ENCODE measurements at regions not wholly inside any gene's neighbourhood (a gene's known extent, or its start where the extent isn't known, plus 50 kb on each side); places are given as distances from the start of the nearest gene placed in this dataset.

DNA sequence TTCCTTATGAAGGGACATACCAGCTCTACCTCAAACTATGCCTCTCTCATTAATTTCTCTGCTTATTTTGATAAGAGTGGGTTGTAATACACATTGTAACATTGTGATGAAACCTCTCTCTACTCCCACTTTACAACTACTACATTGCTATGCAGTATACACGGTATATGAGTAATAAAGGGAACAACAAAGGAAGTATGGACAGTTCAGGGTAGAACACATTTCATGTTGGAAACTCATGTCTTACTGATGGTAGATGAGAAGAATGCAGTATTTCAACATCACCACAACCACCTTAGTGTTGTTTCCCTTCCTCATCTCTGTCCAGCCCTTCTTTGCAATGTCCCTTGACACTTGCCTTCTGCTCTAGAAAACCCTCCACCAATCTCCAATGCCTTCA, 515.9 kb upstream of the CELF4 start:
- no CpG with 5 or more reads among the region's 1 CpG for WGBS
- Histone ChIP-seq H3K4me1 (ENCODE audit: insufficient read depth, low read length) (no peaks in the 10 kb centered on the region), H3K36me3 (ENCODE audit: insufficient read depth, low read length) (no peaks in the 10 kb centered on the region), H3K27me3 (ENCODE audit: insufficient read depth, low read length) (no peaks in the 10 kb centered on the region), H3K9me3 (ENCODE audit: insufficient read depth, low read depth, low read length) (no peaks in the 10 kb centered on the region), H3K4me3 (ENCODE audit: low read length) (no peak overlapping the region), H3K9ac (ENCODE audit: low read depth, low read length) (no peak overlapping the region), H3K27ac (ENCODE audit: low read depth, low read length) (no peak overlapping the region)

DNA sequence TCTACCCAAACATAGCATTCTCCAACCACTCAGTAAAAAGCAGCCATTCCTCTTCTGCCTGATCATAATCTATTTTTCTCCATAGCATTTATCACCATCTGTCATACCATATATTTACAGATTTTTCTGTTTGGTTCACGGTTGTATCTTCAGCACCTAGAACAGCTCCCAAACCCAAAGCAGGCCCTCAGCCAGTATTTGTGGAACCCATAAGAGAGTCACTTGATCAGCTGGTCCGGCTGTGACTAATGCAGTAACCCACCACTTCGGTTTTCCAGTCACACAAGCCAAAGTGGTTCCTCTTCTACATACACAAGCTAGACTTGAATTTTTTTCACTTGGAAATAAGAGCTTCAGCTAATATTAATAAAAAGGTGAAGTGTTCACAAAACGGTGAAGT, 511.6 kb upstream of the CELF4 start:
- H3K9ac ChIP-seq (ENCODE audit: low read depth, low read length): no peak overlapping the region
- WGBS: 66% methylated on average over 4 of the region's 4 CpGs
- H3K4me1 ChIP-seq (ENCODE audit: insufficient read depth, low read length): no peaks in the 10 kb centered on the region
- no peaks in the 10 kb centered on the region for H3K9me3 ChIP-seq (ENCODE audit: insufficient read depth, low read depth, low read length)
- no peaks in the 10 kb centered on the region for H3K36me3 ChIP-seq (ENCODE audit: insufficient read depth, low read length)
- no peak overlapping the region for H3K27ac ChIP-seq (ENCODE audit: low read depth, low read length)
- no peaks in the 10 kb centered on the region for H3K27me3 ChIP-seq (ENCODE audit: insufficient read depth, low read length)
- no peak overlapping the region for H3K4me3 ChIP-seq (ENCODE audit: low read length)

DNA sequence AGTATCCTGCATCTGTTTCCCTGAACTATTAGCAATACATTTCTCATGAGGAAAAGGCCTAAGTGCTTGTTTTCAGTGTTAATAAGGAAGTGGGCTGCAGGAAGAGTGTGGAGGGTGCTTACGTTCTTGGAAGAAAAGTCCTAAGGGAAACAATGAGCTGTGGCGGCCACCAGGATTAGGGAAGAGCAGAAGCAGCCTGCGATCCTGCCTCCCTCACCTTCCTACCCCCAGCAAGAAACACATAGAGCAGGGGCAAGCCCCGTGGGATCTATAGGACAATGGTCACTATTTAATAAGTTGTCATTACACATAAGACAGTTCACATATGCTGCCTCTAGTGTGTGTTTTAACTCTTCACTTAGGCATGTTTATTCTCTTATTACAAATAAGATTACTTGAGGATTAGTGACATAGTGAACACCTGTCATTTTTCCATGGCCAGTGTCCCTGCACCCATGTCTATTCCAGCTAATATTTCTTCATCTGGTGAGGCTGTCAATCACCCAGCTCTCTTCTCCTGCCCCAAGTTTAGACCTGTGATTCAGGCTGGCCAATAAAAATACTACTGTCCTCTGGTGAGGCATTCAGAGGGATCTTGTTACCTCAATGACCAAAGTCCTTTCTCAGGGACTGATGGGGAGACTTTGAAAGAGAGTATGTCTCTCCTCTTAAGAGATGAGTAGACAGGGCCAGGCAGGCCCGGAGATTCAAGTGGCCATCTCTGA, 510.9 kb upstream of the CELF4 start:
- Histone ChIP-seq H3K27me3 (ENCODE audit: insufficient read depth, low read length) (no peaks in the 10 kb centered on the region), H3K9ac (ENCODE audit: low read depth, low read length) (no peak overlapping the region), H3K9me3 (ENCODE audit: insufficient read depth, low read depth, low read length) (no peaks in the 10 kb centered on the region), H3K27ac (ENCODE audit: low read depth, low read length) (no peak overlapping the region), H3K4me3 (ENCODE audit: low read length) (no peak overlapping the region), H3K4me1 (ENCODE audit: insufficient read depth, low read length) (no peaks in the 10 kb centered on the region), H3K36me3 (ENCODE audit: insufficient read depth, low read length) (no peaks in the 10 kb centered on the region)
- WGBS: 93% methylated on average over 4 of the region's 5 CpGs

DNA sequence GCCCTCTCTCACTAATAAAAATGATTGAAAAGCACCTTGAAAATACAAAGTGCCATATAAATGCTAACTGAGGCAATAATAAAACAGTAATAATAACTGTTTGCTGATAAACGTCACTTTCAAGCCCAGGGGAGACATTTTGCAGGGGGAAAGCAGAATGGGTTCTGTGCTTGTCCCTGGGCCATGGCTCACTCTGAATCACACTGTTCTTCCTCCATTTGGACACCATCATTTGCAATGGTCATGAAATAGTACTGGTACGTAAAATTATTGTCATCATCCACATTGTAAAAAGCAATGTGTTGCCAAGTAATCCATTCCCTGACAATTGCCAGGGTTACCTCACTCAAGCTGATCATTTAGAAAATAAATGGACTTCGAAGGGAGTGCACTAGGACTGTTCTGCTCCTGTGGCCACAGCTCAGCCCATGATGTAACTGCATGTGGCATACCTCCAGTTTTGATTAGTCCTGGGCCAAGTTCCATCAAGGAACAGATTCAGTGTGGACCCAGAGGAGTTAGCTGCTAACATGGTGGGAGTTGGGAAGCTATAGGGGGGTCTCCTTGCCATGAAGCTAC, 508.8 kb upstream of the CELF4 start:
- 92% methylated on average over 3 of the region's 3 CpGs for WGBS
- no peaks in the 10 kb centered on the region for H3K27me3 ChIP-seq (ENCODE audit: insufficient read depth, low read length)
- H3K4me1 ChIP-seq (ENCODE audit: insufficient read depth, low read length): no peaks in the 10 kb centered on the region
- H3K4me3 ChIP-seq (ENCODE audit: low read length): no peak overlapping the region
- H3K27ac ChIP-seq (ENCODE audit: low read depth, low read length): no peak overlapping the region
- H3K9me3 ChIP-seq (ENCODE audit: insufficient read depth, low read depth, low read length): no peaks in the 10 kb centered on the region
- no peak overlapping the region for H3K9ac ChIP-seq (ENCODE audit: low read depth, low read length)
- H3K36me3 ChIP-seq (ENCODE audit: insufficient read depth, low read length): no peaks in the 10 kb centered on the region

DNA sequence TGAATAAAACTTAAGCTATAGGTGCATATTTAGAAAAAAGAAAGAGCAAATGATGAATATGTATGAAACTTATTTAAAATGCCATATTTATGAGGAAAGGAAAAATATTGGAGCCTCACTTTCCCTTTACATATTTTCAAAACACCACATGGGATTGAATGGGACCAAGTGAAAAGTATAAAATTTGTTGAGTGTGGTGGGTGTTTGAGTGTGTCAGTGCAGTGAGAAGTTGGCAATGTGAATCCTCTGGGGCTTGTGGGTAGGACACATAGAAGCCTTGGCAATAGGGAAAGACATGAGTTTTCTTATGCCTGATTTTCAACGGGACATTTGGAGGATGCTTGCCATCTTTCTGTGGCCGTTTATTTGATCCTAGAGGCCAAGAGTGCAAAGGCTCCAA, 502.2 kb upstream of the CELF4 start:
- 90% methylated on average over 2 of the region's 2 CpGs for WGBS
- Histone ChIP-seq H3K27me3 (ENCODE audit: insufficient read depth, low read length) (no peaks in the 10 kb centered on the region), H3K36me3 (ENCODE audit: insufficient read depth, low read length) (no peaks in the 10 kb centered on the region), H3K27ac (ENCODE audit: low read depth, low read length) (no peak overlapping the region), H3K4me3 (ENCODE audit: low read length) (no peak overlapping the region), H3K4me1 (ENCODE audit: insufficient read depth, low read length) (no peaks in the 10 kb centered on the region), H3K9ac (ENCODE audit: low read depth, low read length) (no peak overlapping the region), H3K9me3 (ENCODE audit: insufficient read depth, low read depth, low read length) (no peaks in the 10 kb centered on the region)

DNA sequence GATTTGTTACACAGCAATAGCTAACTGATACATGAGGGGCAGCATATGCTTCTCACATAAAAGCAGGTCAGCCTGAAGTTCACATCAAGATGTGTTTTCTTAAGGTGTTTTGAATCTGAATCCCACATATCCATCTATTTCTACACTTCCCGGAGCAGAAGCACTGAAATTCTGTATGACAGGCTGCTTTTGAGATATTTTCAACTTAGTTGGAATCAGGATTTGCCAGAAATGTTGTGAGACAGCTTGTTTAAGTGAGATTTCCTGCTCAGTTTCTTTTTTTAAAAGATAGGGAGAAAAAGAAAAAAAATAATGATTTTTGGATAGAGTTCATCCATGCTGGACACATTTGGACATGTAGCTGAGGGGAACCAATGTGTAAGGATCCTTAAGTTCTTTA, 501.5 kb upstream of the CELF4 start:
- Histone ChIP-seq H3K4me3 (ENCODE audit: low read length) (no peak overlapping the region), H3K9me3 (ENCODE audit: insufficient read depth, low read depth, low read length) (no peaks in the 10 kb centered on the region), H3K27ac (ENCODE audit: low read depth, low read length) (no peak overlapping the region), H3K9ac (ENCODE audit: low read depth, low read length) (no peak overlapping the region), H3K36me3 (ENCODE audit: insufficient read depth, low read length) (no peaks in the 10 kb centered on the region), H3K27me3 (ENCODE audit: insufficient read depth, low read length) (no peaks in the 10 kb centered on the region), H3K4me1 (ENCODE audit: insufficient read depth, low read length) (no peaks in the 10 kb centered on the region)
- 81% methylated on average over 1 of the region's 1 CpG for WGBS

DNA sequence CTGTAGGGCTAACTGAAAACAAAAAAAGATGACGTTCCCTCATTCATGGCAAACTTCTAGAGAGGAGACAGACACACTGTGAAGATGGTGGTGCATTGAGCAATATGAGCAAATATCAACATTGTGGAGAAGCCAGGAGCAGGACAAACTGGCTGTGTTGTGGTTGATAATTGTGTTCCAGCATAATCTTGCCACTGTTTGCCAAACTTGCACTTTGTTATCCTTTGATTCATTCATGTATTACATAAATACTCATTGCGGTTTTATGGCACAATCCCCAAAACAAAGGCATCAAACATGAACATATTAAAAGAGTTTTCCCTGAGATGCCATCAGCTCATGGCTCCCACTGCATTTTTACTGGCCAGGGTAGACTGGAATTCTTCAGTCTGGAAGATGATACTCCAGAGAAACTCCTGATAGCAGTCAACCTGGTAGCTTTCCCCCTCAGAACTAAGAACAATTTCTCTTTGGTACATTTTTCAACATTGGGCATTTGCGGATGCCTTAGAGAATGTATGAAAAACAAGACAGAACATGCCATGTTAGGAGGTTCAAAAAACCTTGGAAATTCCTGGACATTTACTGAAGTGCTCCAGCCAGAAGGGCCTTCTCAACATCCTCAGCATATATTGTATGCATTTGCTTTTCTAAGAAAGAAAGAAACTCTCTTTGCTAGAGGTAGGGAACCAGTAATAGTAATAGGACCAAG, 487.4 kb upstream of the CELF4 start:
- H3K4me1 ChIP-seq (ENCODE audit: insufficient read depth, low read length): peaks cover 9% of the 10 kb centered on the region; the same call in 1 of the 2 replicates
- H3K27me3 ChIP-seq (ENCODE audit: insufficient read depth, low read length): no peaks in the 10 kb centered on the region
- H3K9me3 ChIP-seq (ENCODE audit: insufficient read depth, low read depth, low read length): no peaks in the 10 kb centered on the region
- no peaks in the 10 kb centered on the region for H3K36me3 ChIP-seq (ENCODE audit: insufficient read depth, low read length)
- no peak overlapping the region for H3K27ac ChIP-seq (ENCODE audit: low read depth, low read length)
- H3K4me3 ChIP-seq (ENCODE audit: low read length): no peak overlapping the region
- WGBS: 95% methylated on average over 3 of the region's 3 CpGs
- H3K9ac ChIP-seq (ENCODE audit: low read depth, low read length): no peak overlapping the region

DNA sequence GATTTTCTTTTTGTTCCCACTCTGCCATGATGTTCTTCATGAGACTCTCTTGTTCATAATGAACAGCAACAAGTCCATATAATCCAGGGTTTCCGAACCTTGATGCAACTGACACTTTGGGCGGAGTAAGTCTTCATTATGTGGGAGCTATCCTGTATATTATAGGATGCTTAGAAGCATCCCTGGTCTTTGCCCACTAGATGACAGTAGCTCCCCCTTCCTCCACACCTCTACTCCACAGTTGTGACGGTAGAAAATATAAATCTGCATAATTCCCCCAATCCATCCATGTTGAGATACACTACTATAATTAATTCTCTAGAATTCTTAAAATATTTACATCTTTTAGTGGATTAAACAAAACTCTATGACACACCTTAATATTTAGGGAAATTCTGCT, 482.2 kb upstream of the CELF4 start:
- Histone ChIP-seq H3K27me3 (ENCODE audit: insufficient read depth, low read length) (no peaks in the 10 kb centered on the region), H3K9me3 (ENCODE audit: insufficient read depth, low read depth, low read length) (no peaks in the 10 kb centered on the region), H3K27ac (ENCODE audit: low read depth, low read length) (no peak overlapping the region), H3K4me3 (ENCODE audit: low read length) (no peak overlapping the region), H3K4me1 (ENCODE audit: insufficient read depth, low read length) (no peaks in the 10 kb centered on the region), H3K36me3 (ENCODE audit: insufficient read depth, low read length) (no peaks in the 10 kb centered on the region), H3K9ac (ENCODE audit: low read depth, low read length) (no peak overlapping the region)
- WGBS: 70% methylated on average over 3 of the region's 3 CpGs

DNA sequence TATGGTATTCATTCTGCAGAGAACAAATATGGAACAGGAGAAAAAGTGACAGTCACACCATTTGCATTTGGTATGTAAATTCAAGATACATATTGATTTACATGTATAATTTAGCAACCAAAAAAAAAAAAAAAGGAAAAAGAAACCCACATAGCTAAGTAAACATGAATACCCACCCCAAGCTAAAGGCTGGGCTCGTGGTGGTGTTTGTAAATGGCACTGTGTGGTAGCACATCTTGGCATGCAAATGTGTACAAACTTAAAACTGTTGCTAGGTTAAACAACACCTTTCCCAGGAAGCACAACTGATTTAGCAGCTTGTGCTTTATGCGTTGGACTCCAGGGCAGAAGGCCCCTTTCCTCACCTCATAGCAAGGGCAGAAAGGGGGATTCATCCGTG, 481.1 kb upstream of the CELF4 start:
- 98% methylated on average over 3 of the region's 3 CpGs for WGBS

DNA sequence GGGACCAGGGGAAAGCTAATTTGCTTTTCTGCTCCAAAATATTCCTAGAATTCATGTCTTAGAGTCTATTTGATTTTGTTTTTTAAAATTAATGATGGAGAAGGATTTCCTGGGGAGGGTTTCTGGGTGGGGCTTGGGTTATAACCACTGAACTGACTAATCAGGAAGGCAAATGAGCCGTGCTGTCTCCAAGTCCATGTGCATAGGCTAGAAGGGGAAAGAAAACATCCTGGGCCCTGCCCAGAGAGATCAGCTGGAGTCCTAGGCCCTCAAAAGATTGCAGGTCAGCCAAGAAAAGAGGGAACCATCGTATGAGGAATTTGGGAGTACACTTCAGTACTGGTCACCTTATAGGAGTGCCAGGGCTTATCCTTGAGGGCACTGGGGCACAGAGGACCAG, 480.2 kb upstream of the CELF4 start:
- Histone ChIP-seq H3K36me3 (ENCODE audit: insufficient read depth, low read length) (no peaks in the 10 kb centered on the region), H3K9me3 (ENCODE audit: insufficient read depth, low read depth, low read length) (no peaks in the 10 kb centered on the region), H3K4me3 (ENCODE audit: low read length) (no peak overlapping the region), H3K27ac (ENCODE audit: low read depth, low read length) (no peak overlapping the region), H3K27me3 (ENCODE audit: insufficient read depth, low read length) (no peaks in the 10 kb centered on the region), H3K4me1 (ENCODE audit: insufficient read depth, low read length) (no peaks in the 10 kb centered on the region), H3K9ac (ENCODE audit: low read depth, low read length) (no peak overlapping the region)
- 88% methylated on average over 2 of the region's 2 CpGs for WGBS

More for the DNA sequence above, 481.1 kb upstream of the CELF4 start:
- Histone ChIP-seq H3K4me1 (ENCODE audit: insufficient read depth, low read length) (no peaks in the 10 kb centered on the region), H3K36me3 (ENCODE audit: insufficient read depth, low read length) (no peaks in the 10 kb centered on the region), H3K4me3 (ENCODE audit: low read length) (no peak overlapping the region), H3K9ac (ENCODE audit: low read depth, low read length) (no peak overlapping the region), H3K27me3 (ENCODE audit: insufficient read depth, low read length) (no peaks in the 10 kb centered on the region), H3K27ac (ENCODE audit: low read depth, low read length) (no peak overlapping the region), H3K9me3 (ENCODE audit: insufficient read depth, low read depth, low read length) (no peaks in the 10 kb centered on the region)

DNA sequence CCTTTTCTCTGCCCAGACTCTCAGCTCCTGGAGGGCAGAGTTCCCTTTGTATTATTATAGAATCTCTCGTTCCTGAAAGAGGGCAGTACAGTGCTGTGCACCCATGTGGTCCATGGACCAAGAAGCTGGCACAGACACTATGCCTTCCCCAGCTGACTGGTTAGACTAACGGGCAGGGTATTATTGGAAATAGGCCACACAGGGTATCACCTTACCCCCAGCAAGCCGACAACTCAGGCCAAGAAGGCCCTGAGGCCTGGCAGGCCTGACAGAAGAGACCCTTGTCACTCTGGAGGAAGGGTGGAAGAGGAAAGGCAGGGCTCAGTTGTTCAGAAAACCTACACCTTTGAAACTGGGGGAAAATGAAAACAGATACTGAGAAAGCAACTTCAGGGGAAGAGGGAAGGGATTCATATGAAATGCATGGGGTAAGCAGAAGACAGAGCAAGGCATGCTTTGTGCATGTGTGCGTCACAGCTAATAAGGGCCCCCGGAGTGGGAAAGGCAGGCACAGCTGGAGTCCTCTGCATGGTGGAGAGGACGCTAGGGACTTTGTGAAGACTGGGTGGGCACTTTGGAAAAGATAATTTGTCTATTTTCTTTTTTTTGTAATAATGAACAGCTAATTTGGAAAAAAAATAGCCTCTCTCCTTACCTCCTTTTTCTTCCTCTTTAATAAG, 476.8 kb upstream of the CELF4 start:
- WGBS: 86% methylated on average over 6 of the region's 6 CpGs
- H3K4me1 ChIP-seq (ENCODE audit: insufficient read depth, low read length): peaks cover 4% of the 10 kb centered on the region; the same call in 1 of the 2 replicates
- no peak overlapping the region for H3K9ac ChIP-seq (ENCODE audit: low read depth, low read length)
- H3K27ac ChIP-seq (ENCODE audit: low read depth, low read length): no peak overlapping the region
- no peak overlapping the region for H3K4me3 ChIP-seq (ENCODE audit: low read length)
- no peaks in the 10 kb centered on the region for H3K27me3 ChIP-seq (ENCODE audit: insufficient read depth, low read length)
- H3K9me3 ChIP-seq (ENCODE audit: insufficient read depth, low read depth, low read length): no peaks in the 10 kb centered on the region
- no peaks in the 10 kb centered on the region for H3K36me3 ChIP-seq (ENCODE audit: insufficient read depth, low read length)
